ENCODE measurements at regions not wholly inside any gene's neighbourhood (a gene's known extent, or its start where the extent isn't known, plus 50 kb on each side); places are given as distances from the start of the nearest gene placed in this dataset.

GRCh38 chr3:6098516-6099157, 762.3 kb upstream of the GRM7 start:
- DNase-seq (ENCODE audit: low read depth) = no peak

GRCh38 chr3:6099458-6100075, 761.3 kb upstream of the GRM7 start:
- DNase-seq (ENCODE audit: low read depth) = no peak

DNA sequence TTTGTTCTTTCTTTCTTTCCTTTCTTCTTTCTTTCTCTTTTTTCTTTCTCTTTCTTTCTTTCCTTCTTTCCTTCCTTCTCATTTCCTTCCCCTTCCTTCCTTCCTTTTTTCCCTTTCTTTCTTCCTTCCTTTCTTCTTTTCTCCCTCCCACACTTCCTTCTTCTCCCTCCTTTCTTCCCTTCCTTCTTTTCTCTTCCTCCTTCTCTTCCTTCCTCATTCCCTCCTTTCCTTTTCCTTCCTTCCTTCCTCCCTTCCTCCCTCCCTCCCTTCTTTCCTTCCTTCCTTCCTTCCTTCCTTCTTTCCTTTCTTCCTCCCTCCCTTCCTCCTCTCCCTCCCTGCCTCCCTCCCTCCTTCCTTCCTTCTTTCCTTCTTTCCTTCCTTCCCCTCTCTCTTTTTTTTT, 755.7 kb upstream of the GRM7 start:
- DNase-seq (ENCODE audit: low read depth) = no peak

DNA sequence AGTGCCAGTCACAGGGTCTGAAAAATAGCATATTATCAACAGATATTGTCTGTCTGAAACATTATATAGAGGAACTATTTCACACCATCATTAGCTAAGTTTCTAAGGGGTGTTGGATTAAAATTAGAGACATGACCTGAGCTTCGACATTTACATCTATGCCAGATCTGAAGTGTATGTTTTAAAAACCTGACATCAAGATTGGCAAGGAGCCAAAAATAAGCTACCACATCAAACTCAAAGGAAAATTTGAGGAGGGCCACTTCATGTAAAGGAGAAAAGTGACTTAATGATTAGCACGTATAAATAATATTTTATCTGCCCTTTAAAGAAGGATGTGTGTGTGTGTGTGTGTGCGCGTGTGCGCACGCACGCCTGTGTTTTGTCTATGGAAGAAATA, 752.0 kb upstream of the GRM7 start:
- DNase-seq (ENCODE audit: low read depth) = no peak

DNA sequence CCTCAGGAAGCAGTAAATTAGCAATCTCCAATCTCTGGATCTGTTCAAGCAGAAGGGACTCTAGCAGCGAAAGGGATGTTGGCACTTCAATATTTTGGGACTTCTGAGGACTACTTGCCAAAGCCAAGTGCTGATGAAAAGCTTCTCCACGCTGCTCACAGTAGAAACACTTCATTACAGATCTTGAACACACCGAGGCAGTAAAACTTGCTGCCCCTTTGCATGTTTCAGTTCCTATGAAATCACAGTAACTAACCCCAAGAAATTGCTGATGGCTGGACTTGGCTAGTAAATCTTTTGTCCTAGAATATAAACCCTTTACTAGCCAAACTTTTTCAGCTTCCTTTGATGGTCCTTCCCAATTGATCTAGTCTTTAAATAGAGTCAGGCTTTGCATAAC, 750.5 kb upstream of the GRM7 start:
- DNase-seq (ENCODE audit: low read depth) = no peak

- no peak for DNase-seq (ENCODE audit: low read depth)
These were observed 748.4 kb upstream of the GRM7 start for GRCh38 chr3:6112546-6112945.

GRCh38 chr3:6113338-6113737, 747.6 kb upstream of the GRM7 start:
- DNase-seq (ENCODE audit: low read depth) = no peak

DNA sequence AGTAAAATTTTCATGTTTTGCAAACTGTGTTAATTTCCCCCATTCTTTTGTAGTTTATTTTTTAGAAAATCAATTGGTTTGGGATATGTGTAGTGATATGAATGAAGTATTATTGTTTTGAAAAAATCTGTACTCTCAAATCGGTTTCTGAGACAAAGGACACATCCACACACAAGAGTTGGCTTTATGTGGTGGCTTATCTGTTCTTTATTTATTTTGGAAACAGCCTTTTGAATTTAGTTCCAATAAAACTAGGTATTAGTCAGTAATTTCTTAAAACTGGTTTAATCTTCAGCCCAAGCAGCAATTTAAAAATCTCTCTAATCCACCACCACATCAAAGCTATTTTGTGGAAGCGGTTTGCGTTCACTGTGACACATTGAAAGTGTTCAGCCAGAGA, 741.5 kb upstream of the GRM7 start:
- no peak for DNase-seq (ENCODE audit: low read depth)

DNA sequence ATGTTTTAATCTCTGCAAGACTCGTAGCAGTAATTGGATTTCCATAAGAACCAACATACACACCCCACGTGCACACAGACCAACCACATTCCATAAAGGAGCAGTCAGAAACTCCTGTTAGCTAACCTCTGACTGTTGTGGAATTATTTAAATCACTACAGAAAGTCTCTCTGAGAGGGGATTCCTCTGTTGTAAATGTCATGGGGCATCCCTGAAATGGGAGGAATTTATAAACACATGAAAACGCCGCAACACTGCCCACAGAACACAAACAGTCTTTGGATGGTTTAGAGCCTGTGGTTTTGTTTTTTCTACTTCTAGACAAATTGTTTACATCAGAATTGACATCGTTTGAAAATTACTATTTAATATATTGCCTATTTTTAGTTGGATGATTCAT, 740.1 kb upstream of the GRM7 start:
- no peak for DNase-seq (ENCODE audit: low read depth)

DNA sequence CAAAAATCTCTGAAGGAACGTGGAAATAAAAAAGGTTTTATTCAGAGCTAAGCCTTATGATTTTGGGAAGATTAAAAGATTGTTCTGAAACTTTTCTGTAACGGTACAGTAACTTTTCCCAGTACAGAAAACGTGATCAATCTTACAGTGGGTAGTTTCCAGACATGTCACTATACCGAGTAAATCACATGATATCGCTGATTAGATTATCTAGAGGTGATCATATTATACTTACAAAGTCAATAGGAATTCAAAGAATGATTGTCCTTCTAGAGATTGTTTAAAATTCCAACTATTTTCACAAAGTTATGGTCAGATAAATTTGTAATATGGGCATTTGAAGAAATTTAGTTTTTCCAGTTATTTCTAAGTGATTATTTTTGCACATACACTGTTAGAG, 736.0 kb upstream of the GRM7 start:
- DNase-seq (ENCODE audit: low read depth) = no peak

- DNase-seq (ENCODE audit: low read depth) = no peak
These were observed 735.4 kb upstream of the GRM7 start for GRCh38 chr3:6125520-6125919.

- no peak for DNase-seq (ENCODE audit: low read depth)
These were observed 728.1 kb upstream of the GRM7 start for GRCh38 chr3:6132684-6133432.

DNA sequence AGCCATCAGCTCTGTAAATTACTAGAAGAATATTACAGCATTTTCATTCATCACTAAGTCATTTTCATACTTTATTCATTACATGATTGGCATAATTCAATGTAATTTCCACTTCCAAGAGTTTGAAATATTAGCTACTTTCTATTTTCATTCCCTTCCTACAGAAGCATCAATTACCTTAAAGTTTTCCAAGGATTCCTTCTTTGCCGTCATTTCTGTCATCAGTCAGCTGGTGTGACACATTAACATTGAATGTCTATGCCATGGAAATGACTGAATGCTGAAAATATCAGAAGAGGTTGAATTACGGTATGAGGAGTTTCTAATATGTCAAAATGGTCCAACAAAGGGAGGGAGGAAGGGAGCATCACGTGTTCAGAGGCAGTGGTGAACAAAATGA, 718.2 kb upstream of the GRM7 start:
- no peak for DNase-seq (ENCODE audit: low read depth)

DNA sequence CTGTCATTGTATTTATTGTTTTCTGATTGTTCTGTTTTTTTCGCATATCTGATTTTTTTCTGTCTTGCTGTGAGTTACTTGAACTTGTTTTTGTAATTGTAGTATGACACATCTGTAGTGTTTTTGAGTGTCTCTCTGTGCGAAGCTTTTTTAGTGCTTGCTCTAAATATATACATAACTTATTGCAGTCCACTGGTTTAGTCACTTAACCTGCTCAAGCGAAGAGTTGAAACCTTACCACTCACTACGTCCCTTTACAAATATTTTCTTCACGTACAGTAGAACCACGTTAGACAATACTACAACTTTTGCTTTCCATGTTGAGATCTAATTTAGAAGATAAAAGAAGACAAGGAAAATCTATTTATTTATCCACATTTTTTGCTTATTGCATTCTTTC, 713.0 kb upstream of the GRM7 start:
- DNase-seq (ENCODE audit: low read depth) = no peak

DNA sequence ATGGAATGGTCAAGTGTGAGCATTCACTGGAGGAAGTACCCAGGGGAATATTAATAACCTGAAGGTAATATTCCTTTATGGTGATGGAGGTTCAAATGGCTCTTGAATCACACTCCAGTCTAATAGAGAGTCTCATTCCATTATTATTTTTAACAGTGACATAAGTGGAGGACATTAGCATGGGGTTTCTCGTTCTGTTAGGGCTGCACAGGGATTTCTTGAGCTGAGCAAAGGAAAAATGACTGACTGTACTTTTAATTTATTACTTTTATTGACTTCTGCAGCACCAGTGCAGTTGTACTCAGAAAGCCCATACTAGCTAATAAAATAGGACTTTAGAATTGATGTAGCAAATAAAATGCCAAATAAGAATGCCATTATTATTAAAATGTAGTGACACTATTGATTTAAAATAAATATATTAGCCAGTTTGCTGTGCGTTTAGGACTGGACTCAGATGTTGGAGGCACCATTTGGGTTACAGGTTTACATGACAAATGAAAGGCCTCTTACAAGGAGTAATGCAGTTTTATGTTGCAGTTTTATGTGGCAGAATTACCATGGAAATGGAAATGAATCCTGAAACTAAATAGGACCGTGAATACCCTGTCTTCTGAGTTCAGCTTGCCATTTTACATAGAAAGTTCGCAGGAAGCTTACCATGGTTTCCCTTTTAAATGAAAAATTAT, 705.1 kb upstream of the GRM7 start:
- DNase-seq (ENCODE audit: low read depth) = no peak

DNA sequence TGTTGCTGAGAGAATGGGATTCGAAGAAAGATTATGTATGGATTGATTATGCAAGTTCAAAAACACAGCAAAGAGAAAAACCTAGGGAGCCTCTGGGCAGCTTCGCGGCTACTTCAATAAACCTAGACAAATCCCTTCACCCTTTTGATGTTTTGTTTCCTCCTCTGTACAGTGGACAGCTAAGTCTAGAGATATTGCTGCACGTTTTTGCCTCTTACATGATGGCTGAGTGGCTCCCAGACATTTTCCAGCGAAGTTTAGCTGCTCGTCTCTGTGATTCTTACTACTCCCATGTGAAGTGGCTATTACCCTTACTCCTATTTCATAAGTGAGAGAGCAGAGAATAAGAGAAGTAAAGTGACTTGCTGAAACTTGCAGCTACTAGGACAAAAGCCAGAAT, 695.0 kb upstream of the GRM7 start:
- DNase-seq (ENCODE audit: low read depth) = no peak

GRCh38 chr3:6168256-6168655, 692.7 kb upstream of the GRM7 start:
- no peak for DNase-seq (ENCODE audit: low read depth)

DNA sequence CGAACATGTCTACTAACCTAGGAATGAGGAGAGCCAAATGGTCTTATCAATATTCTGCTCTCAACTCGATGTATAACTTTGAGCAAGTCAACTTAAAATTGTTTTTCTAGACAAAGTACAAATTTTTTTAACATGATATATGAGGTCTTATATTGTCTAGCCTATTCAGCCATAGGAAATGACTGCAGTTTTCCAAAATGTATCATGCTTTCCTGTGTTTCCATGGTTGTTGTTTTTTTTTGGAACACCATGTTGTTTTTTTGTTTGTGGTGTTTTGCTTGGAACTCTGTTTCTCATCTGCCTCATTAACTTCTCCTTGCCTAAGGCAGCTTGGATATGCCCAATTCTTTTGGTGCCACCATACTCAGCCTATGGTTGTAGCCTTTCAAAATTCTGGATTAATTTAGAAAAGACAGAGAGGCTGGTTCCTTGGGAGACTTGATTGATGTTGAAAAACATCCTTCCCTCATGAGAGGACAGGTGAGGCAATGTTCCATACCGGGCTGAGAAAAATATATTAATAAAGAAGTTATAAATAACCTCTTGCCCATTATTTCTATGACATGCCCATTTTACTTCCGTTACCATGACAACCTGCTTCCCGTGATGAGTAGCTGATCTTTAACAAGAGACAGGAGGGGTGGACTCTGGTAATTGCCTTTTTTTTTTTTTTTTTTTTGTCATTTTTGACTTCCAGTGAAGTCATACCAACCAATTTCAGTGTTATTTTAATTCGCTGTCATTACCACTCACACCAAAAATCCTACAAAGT, 687.9 kb upstream of the GRM7 start:
- DNase-seq (ENCODE audit: low read depth) = no peak

- no peak for DNase-seq (ENCODE audit: low read depth)
These were observed 683.5 kb upstream of the GRM7 start for GRCh38 chr3:6177417-6177816.

DNA sequence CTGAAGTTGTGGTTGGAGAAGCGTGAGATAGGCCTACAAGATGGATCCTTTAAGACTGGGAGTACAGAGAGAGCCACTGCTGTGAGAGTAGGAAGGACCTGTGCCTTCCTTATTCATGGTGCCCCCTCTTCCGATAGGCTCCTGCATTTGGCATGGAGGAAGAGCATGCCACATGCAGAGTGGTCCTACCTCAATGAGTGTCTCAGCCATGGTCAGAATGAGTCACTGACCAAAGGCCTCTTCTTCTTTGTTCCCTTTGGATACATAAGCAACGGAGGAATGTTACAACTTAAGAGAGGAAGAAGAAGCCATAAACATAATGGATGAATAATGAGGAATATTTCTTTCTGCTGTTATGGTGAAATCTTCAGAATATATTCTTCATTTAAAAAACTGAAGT, 681.2 kb upstream of the GRM7 start:
- no peak for DNase-seq (ENCODE audit: low read depth)

- DNase-seq (ENCODE audit: low read depth) = no peak
These were observed 680.7 kb upstream of the GRM7 start for GRCh38 chr3:6180171-6180570.

- DNase-seq (ENCODE audit: low read depth) = no peak
These were observed 678.4 kb upstream of the GRM7 start for GRCh38 chr3:6182476-6182875.

Measured in stimulated activated CD8-positive, alpha-beta memory T cell treated with anti-CD3 and anti-CD28 coated beads, Interleukin-12 subunit alpha, Interleukin-12 subunit beta, amount 100 ng/mL, for 4 hours (primary cell).